GM21576 (cell line): ENCODE measurements at regions not wholly inside any gene's neighbourhood (a gene's known extent, or its start where the extent isn't known, plus 50 kb on each side); places are given as distances from the start of the nearest gene placed in this dataset.

Experiments used
- ATAC-seq: cut with Tn5 transposase; IDR thresholded peaks from one replicate; pipeline ENCODE4 v1.9.1; 2021; ENCODE audit warnings: mild to moderate bottlenecking, moderate library complexity; ENCODE audit not compliant: unreplicated experiment

GRCh38 chr1:73662526-73662925 lies 535.5 kb downstream of the LRRIQ3 start:
- no peak for ATAC-seq

- no peak for ATAC-seq
These were observed 538.8 kb downstream of the LRRIQ3 start for GRCh38 chr1:73659136-73659535.

GRCh38 chr1:73654714-73655113 lies 543.3 kb downstream of the LRRIQ3 start:
- no peak for ATAC-seq

GRCh38 chr1:73644198-73644597 lies 553.8 kb downstream of the LRRIQ3 start:
- no peak for ATAC-seq

GRCh38 chr1:73639494-73639893 lies 558.5 kb downstream of the LRRIQ3 start:
- ATAC-seq = no peak

GRCh38 chr1:73637264-73637663 lies 560.7 kb downstream of the LRRIQ3 start:
- ATAC-seq = no peak

- no peak for ATAC-seq
These were observed 563.0 kb downstream of the LRRIQ3 start for GRCh38 chr1:73635021-73635420.

GRCh38 chr1:73627723-73628122 lies 570.3 kb downstream of the LRRIQ3 start:
- no peak for ATAC-seq

- ATAC-seq = no peak
These were observed 571.6 kb downstream of the LRRIQ3 start for GRCh38 chr1:73626326-73626725.

GRCh38 chr1:73623946-73624345 lies 574.0 kb downstream of the LRRIQ3 start:
- no peak for ATAC-seq

- no peak for ATAC-seq
These were observed 580.8 kb downstream of the LRRIQ3 start for GRCh38 chr1:73617145-73617544.

GRCh38 chr1:73611681-73612080 lies 586.3 kb downstream of the LRRIQ3 start:
- no peak for ATAC-seq

GRCh38 chr1:73604739-73605138 lies 593.2 kb downstream of the LRRIQ3 start:
- no peak for ATAC-seq

- no peak for ATAC-seq
These were observed 593.8 kb downstream of the LRRIQ3 start for GRCh38 chr1:73604211-73604610.

- ATAC-seq = no peak
These were observed 604.2 kb downstream of the LRRIQ3 start for GRCh38 chr1:73593804-73594203.

GRCh38 chr1:73593364-73593763 lies 604.6 kb downstream of the LRRIQ3 start:
- no peak for ATAC-seq

- ATAC-seq = no peak
These were observed 610.9 kb downstream of the LRRIQ3 start for GRCh38 chr1:73587080-73587479.

- ATAC-seq = no peak
These were observed 620.8 kb downstream of the LRRIQ3 start for GRCh38 chr1:73577206-73577605.

- ATAC-seq = no peak
These were observed 621.9 kb downstream of the LRRIQ3 start for GRCh38 chr1:73576083-73576482.

- no peak for ATAC-seq
These were observed 633.7 kb downstream of the LRRIQ3 start for GRCh38 chr1:73564294-73564693.

- ATAC-seq = no peak
These were observed 641.7 kb downstream of the LRRIQ3 start for GRCh38 chr1:73556270-73556669.

- ATAC-seq = no peak
These were observed 660.6 kb downstream of the LRRIQ3 start for GRCh38 chr1:73537400-73537799.

GRCh38 chr1:73517603-73518191 lies 680.3 kb downstream of the LRRIQ3 start:
- ATAC-seq = no peak
